Mesodermal cell (in vitro differentiated cells): ENCODE measurements at regions not wholly inside any gene's neighbourhood (a gene's known extent, or its start where the extent isn't known, plus 50 kb on each side); places are given as distances from the start of the nearest gene placed in this dataset.

Experiments
- H3K27ac ChIP-seq: 2 replicates; pipeline ENCODE4 v1.7.0; 2013; ENCODE audit warnings: mild to moderate bottlenecking, low read depth, low read length, moderate library complexity; ENCODE audit not compliant: severe bottlenecking
- H3K36me3 ChIP-seq: 2 replicates; pipeline ENCODE4 v1.7.1; 2013; ENCODE audit warnings: mild to moderate bottlenecking, low read length, moderate library complexity; ENCODE audit not compliant: control insufficient read depth, insufficient read depth
- H3K4me1 ChIP-seq: one replicate; pipeline ENCODE4 v1.7.1; 2013; ENCODE audit warnings: mild to moderate bottlenecking, low read length; ENCODE audit not compliant: insufficient read depth, control insufficient read depth, poor library complexity, severe bottlenecking
- H3K4me3 ChIP-seq: 2 replicates; pipeline ENCODE4 v1.7.0; 2013; ENCODE audit warnings: low read length, control low read depth, mild to moderate bottlenecking; ENCODE audit not compliant: insufficient read depth, poor library complexity, severe bottlenecking; ENCODE audit errors: extremely low read depth
- H3K9me3 ChIP-seq: 2 replicates; pipeline ENCODE4 v1.7.1; 2013; ENCODE audit warnings: mild to moderate bottlenecking, low read length, moderate library complexity; ENCODE audit not compliant: control insufficient read depth
- WGBS, 2 experiments: methylation state at CpG; one replicate each; pipeline ENCODE4 v1.1.5; 2013; ENCODE audit warnings: missing lambda C conversion rate in 2 of 2; ENCODE audit not compliant: insufficient coverage in 2 of 2; 5-methylcytosine and 5-hydroxymethylcytosine counted together

DNA sequence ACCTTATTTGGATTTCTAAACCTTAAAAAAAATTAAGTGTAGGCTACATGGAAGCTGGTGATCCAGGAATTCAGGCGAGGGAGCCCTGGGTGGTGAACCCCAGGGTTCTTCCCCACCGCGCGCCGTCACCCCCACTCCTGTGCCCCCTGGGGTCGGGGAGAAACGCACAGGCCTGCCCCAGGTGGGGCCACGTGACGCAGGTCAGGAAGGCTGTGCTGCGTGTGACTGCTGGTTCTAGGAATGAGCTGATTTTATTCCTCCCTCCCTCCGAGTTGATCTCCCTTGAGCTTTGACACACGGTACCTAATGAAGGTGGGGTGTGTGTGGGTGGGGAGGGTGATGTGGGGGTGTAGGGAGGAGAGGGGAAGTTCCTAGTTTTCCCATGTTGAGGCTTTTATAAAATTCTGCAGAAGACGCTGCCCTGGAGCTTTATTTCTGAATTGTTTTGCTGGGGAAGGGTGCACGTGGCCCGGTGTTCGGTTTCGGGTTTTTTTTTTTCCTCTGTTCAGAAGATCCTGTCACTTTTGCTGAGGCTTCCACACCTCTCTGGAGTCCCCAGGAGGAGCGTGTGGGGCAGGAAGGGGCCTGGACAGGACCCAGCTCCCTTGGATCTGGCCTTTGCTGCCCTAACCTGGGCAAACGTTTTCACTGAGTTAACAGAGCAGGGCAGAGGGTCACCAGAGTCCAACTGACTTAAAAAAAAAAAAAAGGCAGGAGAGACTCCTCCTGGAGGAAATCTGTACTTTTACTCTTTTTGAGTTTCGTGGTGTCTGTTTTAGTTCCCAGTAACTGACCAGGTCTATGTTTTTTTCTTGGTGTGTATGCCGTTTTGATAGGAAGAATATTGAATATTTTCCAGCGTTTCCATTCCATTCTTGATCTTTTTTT, 55.8 kb upstream of the GSE1 start:
- Histone ChIP-seq H3K27ac (peak overlapping the region; percentile 49), H3K9me3 (no peaks in the 10 kb centered on the region), H3K4me3 (peak overlapping the region; percentile 62), H3K4me1 (peaks cover 18% of the 10 kb centered on the region), H3K36me3 (no peaks in the 10 kb centered on the region)
- 0% methylated on average over 6 to 8 of the region's 22 CpGs for WGBS, 2 experiments

DNA sequence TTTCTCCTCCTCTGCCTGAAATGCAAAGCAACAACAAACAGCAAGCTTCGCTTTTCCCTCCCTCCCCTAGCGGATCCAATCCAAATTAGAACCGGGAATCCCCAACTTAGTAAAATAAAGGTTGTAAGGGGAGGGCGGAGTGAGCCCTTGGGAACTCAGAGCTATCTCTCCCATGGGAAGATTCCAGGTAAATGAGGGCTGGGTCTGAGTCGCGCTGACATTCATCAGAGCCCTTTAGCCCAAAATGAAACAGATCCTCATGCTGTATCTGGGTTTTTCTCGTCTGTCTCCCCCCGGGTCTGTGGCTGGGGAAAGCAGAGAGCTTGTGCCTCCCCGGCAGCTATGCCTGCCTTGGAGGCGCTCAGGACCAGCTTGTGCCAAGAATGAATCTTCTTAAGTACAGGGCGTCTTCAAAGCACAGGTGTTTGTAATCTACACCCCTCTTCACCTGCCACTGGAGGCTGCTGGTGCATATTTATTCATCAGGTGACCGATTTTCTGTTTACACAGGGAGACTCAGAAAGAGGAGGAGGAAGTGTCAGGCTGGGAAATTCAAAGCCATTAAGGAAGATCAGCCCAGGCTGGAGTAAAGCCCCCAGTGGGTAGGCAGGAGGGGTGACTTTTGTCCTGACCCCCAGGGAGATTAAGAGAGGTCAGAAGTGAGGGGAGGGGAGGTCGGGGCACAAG, 55.0 kb upstream of the GSE1 start:
- peaks cover 26% of the 10 kb centered on the region for H3K4me1 ChIP-seq
- 8 to 23% methylated on average over 7 to 9 of the region's 13 CpGs for WGBS, 2 experiments
- no peak overlapping the region for H3K27ac ChIP-seq
- no peaks in the 10 kb centered on the region for H3K36me3 ChIP-seq
- peak overlapping the region; percentile 62 for H3K4me3 ChIP-seq
- H3K9me3 ChIP-seq: no peaks in the 10 kb centered on the region

DNA sequence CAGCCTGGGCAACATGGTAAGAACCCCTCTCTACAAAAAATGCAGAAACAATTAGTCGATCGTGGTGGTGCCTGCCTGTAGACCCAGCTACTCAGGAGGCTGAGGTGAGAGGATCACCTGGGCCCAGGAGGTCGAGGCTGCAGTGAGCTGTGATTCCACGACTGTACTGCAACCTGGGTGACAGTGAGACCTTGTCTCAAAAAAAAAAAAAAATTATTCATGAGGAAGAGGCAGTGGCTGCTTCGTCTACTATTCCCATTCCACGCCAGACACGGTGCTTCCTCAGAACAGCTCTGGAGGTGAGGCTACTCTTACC, 52.2 kb upstream of the GSE1 start:
- peaks cover 31% of the 10 kb centered on the region for H3K4me1 ChIP-seq
- no peak overlapping the region for H3K4me3 ChIP-seq
- no peak overlapping the region for H3K27ac ChIP-seq
- H3K9me3 ChIP-seq: no peaks in the 10 kb centered on the region
- 93 to 96% methylated on average over 4 to 7 of the region's 7 CpGs for WGBS, 2 experiments
- H3K36me3 ChIP-seq: no peaks in the 10 kb centered on the region

- WGBS, 2 experiments: 86 to 91% methylated on average over 22 to 24 of the region's 24 CpGs
Measured at GRCh38 chr16:85561248-85562092, 51.7 kb upstream of the GSE1 start.

DNA sequence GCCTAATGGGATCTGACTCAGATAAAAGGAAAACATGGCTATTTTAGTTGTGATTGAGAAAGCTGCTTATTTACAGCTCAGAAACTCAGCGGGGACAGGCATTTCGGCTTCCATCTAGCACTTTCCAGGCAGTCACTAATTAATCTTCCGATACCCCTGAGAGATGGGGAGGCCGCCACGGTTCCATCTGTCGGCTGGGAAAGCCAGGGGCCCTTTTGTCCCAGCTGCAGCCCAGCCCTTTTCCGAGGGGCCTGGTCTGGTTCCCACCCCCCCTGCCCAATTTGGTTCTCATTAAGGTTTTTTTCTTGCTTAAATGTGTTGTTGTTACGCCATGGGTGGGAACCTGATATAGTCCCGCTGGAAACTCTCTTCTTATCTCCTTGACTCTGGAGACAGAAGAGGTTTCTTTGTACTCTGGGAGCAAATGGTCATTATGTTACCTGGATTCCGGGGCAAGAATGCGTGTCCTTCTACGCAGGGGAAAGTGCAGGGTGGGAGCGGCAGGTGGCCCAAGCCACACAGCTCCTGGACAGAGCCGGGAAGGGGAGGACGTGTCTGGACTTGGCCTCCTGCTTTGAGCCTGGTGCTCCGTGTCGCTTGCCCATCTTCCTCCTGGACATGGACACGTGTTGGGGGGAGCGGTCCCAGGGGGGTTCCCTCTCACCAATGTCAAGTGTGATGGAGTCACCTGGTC, 50.9 kb upstream of the GSE1 start:
- H3K27ac ChIP-seq: no peak overlapping the region
- H3K4me3 ChIP-seq: no peak overlapping the region
- 82 to 86% methylated on average over 14 to 18 of the region's 19 CpGs for WGBS, 2 experiments
- peaks cover 39% of the 10 kb centered on the region for H3K4me1 ChIP-seq
- no peaks in the 10 kb centered on the region for H3K9me3 ChIP-seq
- no peaks in the 10 kb centered on the region for H3K36me3 ChIP-seq

More at GRCh38 chr16:85561248-85562092, 51.7 kb upstream of the GSE1 start:
- H3K9me3 ChIP-seq: no peaks in the 10 kb centered on the region
- H3K4me3 ChIP-seq: no peak overlapping the region
- H3K4me1 ChIP-seq: peaks cover 36% of the 10 kb centered on the region
- H3K27ac ChIP-seq: no peak overlapping the region
- no peaks in the 10 kb centered on the region for H3K36me3 ChIP-seq

GRCh38 chr16:85563034-85563433, 50.1 kb upstream of the GSE1 start:
- Histone ChIP-seq H3K27ac (no peak overlapping the region), H3K36me3 (no peaks in the 10 kb centered on the region), H3K4me1 (peaks cover 41% of the 10 kb centered on the region), H3K9me3 (no peaks in the 10 kb centered on the region), H3K4me3 (no peak overlapping the region)
- 89 to 90% methylated on average over 3 to 4 of the region's 8 CpGs for WGBS, 2 experiments
